GM23248 (cell line): ENCODE measurements at regions not wholly inside any gene's neighbourhood (a gene's known extent, or its start where the extent isn't known, plus 50 kb on each side); places are given as distances from the start of the nearest gene placed in this dataset.
A peak's percentile ranks its signal among the peaks of the same experiment; 100 is the strongest.

Source experiments
- DNase-seq: peaks from one replicate; pipeline ENCODE4 v3.0.0-alpha.2; 2015
- H2AFZ ChIP-seq: fragments of 200-600 bp; sonication (generic); 2 replicates; pipeline ENCODE4 v1.6.1; 2016; ENCODE audit warnings: antibody characterized with exemption
- H3F3A ChIP-seq: fragments of 200-600 bp; sonication (generic); 2 replicates; pipeline ENCODE4 v1.6.1; 2016; ENCODE audit warnings: mild to moderate bottlenecking, antibody characterized with exemption, mixed run types; ENCODE audit not compliant: insufficient read depth
- H3K27ac ChIP-seq: fragments of 200-600 bp; sonication (generic); 2 replicates; pipeline ENCODE4 v1.5.1; 2016; ENCODE audit warnings: mild to moderate bottlenecking
- H3K27me3 ChIP-seq: fragments of 200-600 bp; sonication (generic); replicated peaks from 2 replicates; pipeline ENCODE4 v1.6.1; 2016; ENCODE audit warnings: mild to moderate bottlenecking; ENCODE audit not compliant: insufficient read depth
- H3K36me3 ChIP-seq: fragments of 200-600 bp; sonication (generic); 2 replicates; pipeline ENCODE4 v1.6.1; 2016; ENCODE audit warnings: low read depth, mild to moderate bottlenecking
- H3K4me1 ChIP-seq: fragments of 200-600 bp; sonication (generic); 2 replicates; pipeline ENCODE4 v1.6.1; 2016; ENCODE audit warnings: mild to moderate bottlenecking; ENCODE audit not compliant: insufficient read depth
- H3K4me2 ChIP-seq: fragments of 200-600 bp; sonication (generic); one replicate; pipeline ENCODE4 v1.6.1; 2016; ENCODE audit warnings: mild to moderate bottlenecking; ENCODE audit not compliant: unreplicated experiment
- H3K4me3 ChIP-seq: fragments of 200-600 bp; sonication (generic); 2 replicates; pipeline ENCODE4 v1.5.1; 2016; ENCODE audit warnings: mild to moderate bottlenecking
- H3K79me2 ChIP-seq: fragments of 200-600 bp; sonication (generic); 2 replicates; pipeline ENCODE4 v1.6.1; 2016; ENCODE audit warnings: mild to moderate bottlenecking; ENCODE audit not compliant: insufficient read depth
- H3K9ac ChIP-seq: fragments of 200-600 bp; sonication (generic); 2 replicates; pipeline ENCODE4 v1.6.1; 2016; ENCODE audit warnings: mild to moderate bottlenecking
- H3K9me2 ChIP-seq: fragments of 200-600 bp; sonication (generic); 2 replicates; pipeline ENCODE4 v1.6.1; 2016; ENCODE audit warnings: mixed run types, mild to moderate bottlenecking, moderate library complexity; ENCODE audit not compliant: insufficient read depth
- H3K9me3 ChIP-seq: fragments of 200-600 bp; sonication (generic); one replicate; pipeline ENCODE4 v1.6.1; 2017; ENCODE audit warnings: low read depth
- H4K20me1 ChIP-seq: fragments of 200-600 bp; sonication (generic); 2 replicates; pipeline ENCODE4 v1.6.0; 2016; ENCODE audit not compliant: insufficient read depth
- EZH2 ChIP-seq: fragments of 200-600 bp; sonication (generic); IDR thresholded peaks from 2 replicates; pipeline ENCODE4 v1.6.1; 2018; ENCODE audit warnings: antibody characterized with exemption, mild to moderate bottlenecking; ENCODE audit not compliant: insufficient read depth, poor library complexity, severe bottlenecking
- EZH2phosphoT487 ChIP-seq: fragments of 200-600 bp; sonication (generic); IDR thresholded peaks from 2 replicates; pipeline ENCODE4 v1.6.1; 2018; ENCODE audit warnings: antibody characterized with exemption, moderate library complexity, mild to moderate bottlenecking, low read depth; ENCODE audit not compliant: insufficient read depth
- WGBS, 2 experiments: methylation state at CpG; one replicate each; pipeline ENCODE4 v1.1.6; 2015 to 2017; ENCODE audit warnings: low lambda C conversion rate in 2 of 2, low coverage in 1 of 2; ENCODE audit errors: missing lambda C conversion rate in 2 of 2; 5-methylcytosine and 5-hydroxymethylcytosine counted together
- in situ Hi-C: fragments of 300-500 bp; cut with MboI; formaldehyde crosslinking; loops from 2 replicates; pipeline ENCODE4 v1.15.0; 2020

- 94 to 97% methylated on average over 6 of the region's 6 CpGs for WGBS, 2 experiments
- Histone ChIP-seq H3K4me1 (peaks cover 30% of the 10 kb centered on the region), H4K20me1 (no peaks in the 10 kb centered on the region), H3K27ac (no peak overlapping the region), H3K36me3 (no peaks in the 10 kb centered on the region), H3K4me3 (no peak overlapping the region), H3K9ac (no peak overlapping the region), H3K9me3 (no peaks in the 10 kb centered on the region), H3K27me3 (no peaks in the 10 kb centered on the region), H2AFZ (no peak overlapping the region; the same call in 1 of the 2 replicates), H3K4me2 (no peak overlapping the region), H3K9me2 (no peaks in the 10 kb centered on the region), H3K79me2 (no peaks in the 10 kb centered on the region), H3F3A (peaks cover 12% of the 10 kb centered on the region)
- DNase-seq = no peak
- no peak for TF ChIP-seq EZH2
- TF ChIP-seq EZH2phosphoT487 = no peak
- in situ Hi-C loops = no loop called here
Observed at GRCh38 chr5:93070938-93071337, 510.1 kb downstream of the NR2F1-AS1 start.

GRCh38 chr5:93069276-93069675, 511.7 kb downstream of the NR2F1-AS1 start:
- H3K9ac ChIP-seq = no peak overlapping the region
- peaks cover 16% of the 10 kb centered on the region for H3K4me1 ChIP-seq
- H3K79me2 ChIP-seq = no peaks in the 10 kb centered on the region
- no peak overlapping the region for H3K27ac ChIP-seq
- no peaks in the 10 kb centered on the region for H3K9me2 ChIP-seq
- H3K27me3 ChIP-seq = no peaks in the 10 kb centered on the region
- no peaks in the 10 kb centered on the region for H3K9me3 ChIP-seq
- no peak overlapping the region for H3K4me3 ChIP-seq
- peaks cover 10% of the 10 kb centered on the region for H3F3A ChIP-seq
- H3K36me3 ChIP-seq = no peaks in the 10 kb centered on the region
- no peaks in the 10 kb centered on the region for H4K20me1 ChIP-seq
- TF ChIP-seq EZH2 = no peak
- no peak for TF ChIP-seq EZH2phosphoT487
- no peak overlapping the region for H2AFZ ChIP-seq
- WGBS, 2 experiments = 95 to 100% methylated on average over 2 of the region's 2 CpGs
- no peak for DNase-seq
- H3K4me2 ChIP-seq = no peak overlapping the region
- in situ Hi-C loops = no loop called here

GRCh38 chr5:93062548-93062947, 518.5 kb downstream of the NR2F1-AS1 start:
- TF ChIP-seq EZH2 (no peak), EZH2phosphoT487 (no peak)
- no peak overlapping the region for H3K9ac ChIP-seq
- H3K36me3 ChIP-seq = no peaks in the 10 kb centered on the region
- H2AFZ ChIP-seq = no peak overlapping the region
- H4K20me1 ChIP-seq = no peaks in the 10 kb centered on the region
- in situ Hi-C loops = no loop called here
- H3K4me3 ChIP-seq = no peak overlapping the region
- no peak overlapping the region for H3K27ac ChIP-seq
- peaks cover 8% of the 10 kb centered on the region; the same call in 1 of the 2 replicates for H3F3A ChIP-seq
- no peaks in the 10 kb centered on the region for H3K9me2 ChIP-seq
- H3K27me3 ChIP-seq = no peaks in the 10 kb centered on the region
- peaks cover 16% of the 10 kb centered on the region for H3K4me1 ChIP-seq
- no peaks in the 10 kb centered on the region for H3K9me3 ChIP-seq
- no peak for DNase-seq
- H3K79me2 ChIP-seq = no peaks in the 10 kb centered on the region
- H3K4me2 ChIP-seq = no peak overlapping the region
- 93 to 100% methylated on average over 1 of the region's 1 CpG for WGBS, 2 experiments

GRCh38 chr5:93058309-93058708, 522.7 kb downstream of the NR2F1-AS1 start:
- H4K20me1 ChIP-seq = no peaks in the 10 kb centered on the region
- 0 out of 2 replicates have a peak overlapping the region, but pooled peaks have one; percentile 4 for H2AFZ ChIP-seq
- TF ChIP-seq EZH2 (no peak), EZH2phosphoT487 (no peak)
- no peak overlapping the region for H3K27ac ChIP-seq
- H3K4me2 ChIP-seq = peak overlapping the region; percentile 51
- no peaks in the 10 kb centered on the region for H3K27me3 ChIP-seq
- no peaks in the 10 kb centered on the region for H3K79me2 ChIP-seq
- peaks cover 22% of the 10 kb centered on the region for H3K4me1 ChIP-seq
- peak; percentile 78 for DNase-seq
- H3K9ac ChIP-seq = no peak overlapping the region
- no peaks in the 10 kb centered on the region; the same call in 1 of the 2 replicates for H3K9me2 ChIP-seq
- no peaks in the 10 kb centered on the region for H3K9me3 ChIP-seq
- H3K36me3 ChIP-seq = no peaks in the 10 kb centered on the region
- in situ Hi-C loops = no loop called here
- no peak overlapping the region for H3K4me3 ChIP-seq
- H3F3A ChIP-seq = peaks cover 8% of the 10 kb centered on the region; the same call in 1 of the 2 replicates

- H2AFZ ChIP-seq = no peak overlapping the region
- H3K27me3 ChIP-seq = no peaks in the 10 kb centered on the region
- no peaks in the 10 kb centered on the region for H3K9me3 ChIP-seq
- no peak overlapping the region for H3K4me3 ChIP-seq
- in situ Hi-C loops = no loop called here
- no peaks in the 10 kb centered on the region for H4K20me1 ChIP-seq
- H3K9me2 ChIP-seq = no peaks in the 10 kb centered on the region; the same call in 1 of the 2 replicates
- TF ChIP-seq EZH2 (no peak), EZH2phosphoT487 (no peak)
- no peaks in the 10 kb centered on the region for H3K36me3 ChIP-seq
- no peak for DNase-seq
- no peaks in the 10 kb centered on the region for H3K79me2 ChIP-seq
- no peak overlapping the region for H3K9ac ChIP-seq
- H3K4me1 ChIP-seq = peaks cover 22% of the 10 kb centered on the region
- WGBS, 2 experiments = 60 to 76% methylated on average over 2 of the region's 2 CpGs
- H3K27ac ChIP-seq = no peak overlapping the region
- peak overlapping the region; percentile 51 for H3K4me2 ChIP-seq
- peaks cover 8% of the 10 kb centered on the region; the same call in 1 of the 2 replicates for H3F3A ChIP-seq
Observed at GRCh38 chr5:93057311-93057710, 523.7 kb downstream of the NR2F1-AS1 start.
